ENCODE measurements at regions not wholly inside any gene's neighbourhood (a gene's known extent, or its start where the extent isn't known, plus 50 kb on each side); places are given as distances from the start of the nearest gene placed in this dataset.

- H3K9me3 ChIP-seq (ENCODE audit: control insufficient read depth, insufficient read depth, low read depth, low read length): no peaks in the 10 kb centered on the region
- no peak overlapping the region for H3K27ac ChIP-seq (ENCODE audit: insufficient read depth, low read length)
- H3K27me3 ChIP-seq (ENCODE audit: control insufficient read depth, insufficient read depth, low read length): no peaks in the 10 kb centered on the region
- no peak for TF ChIP-seq EZH2 (IDR thresholded peaks at IDR 0.05; ENCODE audit: low read length, missing control alignments)
- TF ChIP-seq, protein P1, sequence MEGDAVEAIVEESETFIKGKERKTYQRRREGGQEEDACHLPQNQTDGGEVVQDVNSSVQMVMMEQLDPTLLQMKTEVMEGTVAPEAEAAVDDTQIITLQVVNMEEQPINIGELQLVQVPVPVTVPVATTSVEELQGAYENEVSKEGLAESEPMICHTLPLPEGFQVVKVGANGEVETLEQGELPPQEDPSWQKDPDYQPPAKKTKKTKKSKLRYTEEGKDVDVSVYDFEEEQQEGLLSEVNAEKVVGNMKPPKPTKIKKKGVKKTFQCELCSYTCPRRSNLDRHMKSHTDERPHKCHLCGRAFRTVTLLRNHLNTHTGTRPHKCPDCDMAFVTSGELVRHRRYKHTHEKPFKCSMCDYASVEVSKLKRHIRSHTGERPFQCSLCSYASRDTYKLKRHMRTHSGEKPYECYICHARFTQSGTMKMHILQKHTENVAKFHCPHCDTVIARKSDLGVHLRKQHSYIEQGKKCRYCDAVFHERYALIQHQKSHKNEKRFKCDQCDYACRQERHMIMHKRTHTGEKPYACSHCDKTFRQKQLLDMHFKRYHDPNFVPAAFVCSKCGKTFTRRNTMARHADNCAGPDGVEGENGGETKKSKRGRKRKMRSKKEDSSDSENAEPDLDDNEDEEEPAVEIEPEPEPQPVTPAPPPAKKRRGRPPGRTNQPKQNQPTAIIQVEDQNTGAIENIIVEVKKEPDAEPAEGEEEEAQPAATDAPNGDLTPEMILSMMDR (conservative IDR thresholded peaks at IDR 0.05 in 1 of 2, IDR thresholded peaks at IDR 0.05 in 1 of 2; ENCODE audit: low read depth in 1 of 2, low read length in 2 of 2): no peak
- no peak overlapping the region for H3K4me2 ChIP-seq (ENCODE audit: extremely low read depth, insufficient read depth, low read length)
- H2AFZ ChIP-seq (ENCODE audit: low read length): no peak overlapping the region
- no peaks in the 10 kb centered on the region for H4K20me1 ChIP-seq (ENCODE audit: control insufficient read depth, extremely low read depth, insufficient read depth, low read length)
- no peaks in the 10 kb centered on the region for H3K4me1 ChIP-seq (ENCODE audit: control insufficient read depth, extremely low read depth, insufficient read depth, low read length)
- no peak overlapping the region for H3K4me3 ChIP-seq (replicated peaks in 1 of 4; ENCODE audit: control extremely low read depth in 1 of 4, insufficient read depth in 1 of 4, low read depth in 3 of 4, low read length in 4 of 4)
- H3K9ac ChIP-seq (ENCODE audit: insufficient read depth, low read length): no peak overlapping the region
- no peaks in the 10 kb centered on the region for H3K79me2 ChIP-seq (ENCODE audit: control insufficient read depth, insufficient read depth, low read length)
- H3K36me3 ChIP-seq (ENCODE audit: control insufficient read depth, insufficient read depth, low read length): no peaks in the 10 kb centered on the region
- peak in 1 of 2 donors; percentile 35 for DNase-seq (ENCODE audit: low read depth in 2 of 2)
Observed at GRCh38 chr5:174420651-174421407, 303.6 kb upstream of the MSX2 start.

GRCh38 chr5:174421408-174421805 lies 303.0 kb upstream of the MSX2 start:
- Histone ChIP-seq H3K4me2 (ENCODE audit: extremely low read depth, insufficient read depth, low read length) (no peak overlapping the region), H3K36me3 (ENCODE audit: control insufficient read depth, insufficient read depth, low read length) (no peaks in the 10 kb centered on the region), H3K27me3 (ENCODE audit: control insufficient read depth, insufficient read depth, low read length) (no peaks in the 10 kb centered on the region), H3K9ac (ENCODE audit: insufficient read depth, low read length) (no peak overlapping the region), H3K4me1 (ENCODE audit: control insufficient read depth, extremely low read depth, insufficient read depth, low read length) (no peaks in the 10 kb centered on the region), H2AFZ (ENCODE audit: low read length) (no peak overlapping the region), H4K20me1 (ENCODE audit: control insufficient read depth, extremely low read depth, insufficient read depth, low read length) (no peaks in the 10 kb centered on the region), H3K27ac (ENCODE audit: insufficient read depth, low read length) (no peak overlapping the region), H3K4me3 (replicated peaks in 1 of 4; ENCODE audit: control extremely low read depth in 1 of 4, insufficient read depth in 1 of 4, low read depth in 3 of 4, low read length in 4 of 4) (no peak overlapping the region), H3K9me3 (ENCODE audit: control insufficient read depth, insufficient read depth, low read depth, low read length) (no peaks in the 10 kb centered on the region), H3K79me2 (ENCODE audit: control insufficient read depth, insufficient read depth, low read length) (no peaks in the 10 kb centered on the region)
- DNase-seq (ENCODE audit: low read depth in 2 of 2): no peak
- TF ChIP-seq, protein P1 (conservative IDR thresholded peaks at IDR 0.05 in 1 of 2, IDR thresholded peaks at IDR 0.05 in 1 of 2; ENCODE audit: low read depth in 1 of 2, low read length in 2 of 2): no peak
- TF ChIP-seq EZH2 (IDR thresholded peaks at IDR 0.05; ENCODE audit: low read length, missing control alignments): no peak

- Histone ChIP-seq H3K27me3 (ENCODE audit: control insufficient read depth, insufficient read depth, low read length) (no peaks in the 10 kb centered on the region), H3K4me1 (ENCODE audit: control insufficient read depth, extremely low read depth, insufficient read depth, low read length) (no peaks in the 10 kb centered on the region), H3K4me2 (ENCODE audit: extremely low read depth, insufficient read depth, low read length) (no peak overlapping the region), H3K9ac (ENCODE audit: insufficient read depth, low read length) (no peak overlapping the region), H3K27ac (ENCODE audit: insufficient read depth, low read length) (no peak overlapping the region), H3K9me3 (ENCODE audit: control insufficient read depth, insufficient read depth, low read depth, low read length) (no peaks in the 10 kb centered on the region), H3K4me3 (replicated peaks in 1 of 4; ENCODE audit: control extremely low read depth in 1 of 4, insufficient read depth in 1 of 4, low read depth in 3 of 4, low read length in 4 of 4) (no peak overlapping the region), H3K79me2 (ENCODE audit: control insufficient read depth, insufficient read depth, low read length) (no peaks in the 10 kb centered on the region), H2AFZ (ENCODE audit: low read length) (no peak overlapping the region), H4K20me1 (ENCODE audit: control insufficient read depth, extremely low read depth, insufficient read depth, low read length) (no peaks in the 10 kb centered on the region), H3K36me3 (ENCODE audit: control insufficient read depth, insufficient read depth, low read length) (no peaks in the 10 kb centered on the region)
- no peak for DNase-seq (ENCODE audit: low read depth in 2 of 2)
- TF ChIP-seq, protein P1 (conservative IDR thresholded peaks at IDR 0.05 in 1 of 2, IDR thresholded peaks at IDR 0.05 in 1 of 2; ENCODE audit: low read depth in 1 of 2, low read length in 2 of 2): no peak
- no peak for TF ChIP-seq EZH2 (IDR thresholded peaks at IDR 0.05; ENCODE audit: low read length, missing control alignments)
Observed at GRCh38 chr5:174423558-174423957, 300.8 kb upstream of the MSX2 start.
